HEK293 (cell line): ENCODE measurements at regions not wholly inside any gene's neighbourhood (a gene's known extent, or its start where the extent isn't known, plus 50 kb on each side); places are given as distances from the start of the nearest gene placed in this dataset.

Source experiments
- CTCF ChIA-PET: fragments of 350-600 bp; formaldehyde crosslinking; extraction: SDS; loops from one replicate; lab custom pipeline; 2021; ENCODE audit warnings: antibody characterized with exemption; lab: Yijun Ruan, JAX
- POLR2A ChIA-PET: fragments of 300-600 bp; formaldehyde crosslinking; extraction: SDS; loops from one replicate; lab custom pipeline; 2020; ENCODE audit warnings: antibody characterized with exemption, inconsistent platforms; lab: Yijun Ruan, JAX
- H3K27ac ChIP-seq: fragments of 200-500 bp; sonication (Bioruptor generic); 2 replicates; pipeline ENCODE4 v1.5.1; 2014; ENCODE audit warnings: low read depth, low read length, control low read depth, inconsistent platforms; ENCODE audit errors: extremely low read depth
- H3K36me3 ChIP-seq, 2 experiments: fragments of 200-500 bp in 1 of 2; sonication (Bioruptor generic) in 1 of 2; 1 replicate in 1 of 2; 2 replicates in 1 of 2; pipeline ENCODE4 v1.5.1; 2014 to 2017; ENCODE audit warnings: inconsistent platforms in 2 of 2, low read length in 2 of 2; ENCODE audit not compliant: control insufficient read depth in 2 of 2, insufficient read depth in 1 of 2
- H3K4me1 ChIP-seq: fragments of 200-500 bp; sonication (Bioruptor generic); 2 replicates; pipeline ENCODE4 v1.5.1; 2014; ENCODE audit warnings: mild to moderate bottlenecking, low read length, inconsistent platforms; ENCODE audit not compliant: control insufficient read depth, insufficient read depth
- H3K4me3 ChIP-seq: 2 replicates; pipeline ENCODE4 v1.5.1; 2011; ENCODE audit warnings: low read depth, mild to moderate bottlenecking, control low read depth, low read length, moderate library complexity
- H3K9me3 ChIP-seq: fragments of 200-500 bp; sonication (Bioruptor generic); 2 replicates; pipeline ENCODE4 v1.5.1; 2014; ENCODE audit warnings: low read depth, low read length, inconsistent platforms; ENCODE audit not compliant: control insufficient read depth, insufficient read depth
- BCL6B ChIP-seq: fragments of 450-650 bp; formaldehyde crosslinking; IDR thresholded peaks from 2 replicates; pipeline ENCODE4 v1.5.1; 2017; ENCODE audit warnings: missing biosample characterization, missing genetic modification characterization
- ELK4 ChIP-seq: IDR thresholded peaks from 2 replicates; pipeline ENCODE4 v1.6.1; 2011; ENCODE audit warnings: mild to moderate bottlenecking, low read depth, low read length, borderline replicate concordance
- FEZF1 ChIP-seq: fragments of 450-650 bp; formaldehyde crosslinking; IDR thresholded peaks from 2 replicates; pipeline ENCODE4 v1.5.1; 2016; ENCODE audit warnings: missing biosample characterization, missing genetic modification characterization
- IKZF3 ChIP-seq: fragments of 450-650 bp; IDR thresholded peaks from 2 replicates; pipeline ENCODE4 v1.5.0; 2018; ENCODE audit warnings: missing biosample characterization, mild to moderate bottlenecking, missing genetic modification characterization, moderate library complexity
- INSM2 ChIP-seq: fragments of 450-650 bp; formaldehyde crosslinking; IDR thresholded peaks from 2 replicates; pipeline ENCODE4 v1.5.1; 2016; ENCODE audit warnings: missing biosample characterization, missing genetic modification characterization
- OSR2 ChIP-seq: fragments of 450-650 bp; formaldehyde crosslinking; IDR thresholded peaks from 2 replicates; pipeline ENCODE4 v1.5.1; 2016; ENCODE audit warnings: missing biosample characterization, missing genetic modification characterization
- PRDM6 ChIP-seq: fragments of 450-650 bp; formaldehyde crosslinking; IDR thresholded peaks from 2 replicates; pipeline ENCODE4 v1.5.1; 2017; ENCODE audit warnings: missing biosample characterization, missing genetic modification characterization
- RBAK ChIP-seq: fragments of 450-650 bp; formaldehyde crosslinking; IDR thresholded peaks from 2 replicates; pipeline ENCODE4 v1.5.1; 2016; ENCODE audit warnings: missing biosample characterization, missing genetic modification characterization
- ZBTB1 ChIP-seq: fragments of 450-650 bp; formaldehyde crosslinking; IDR thresholded peaks from 2 replicates; pipeline ENCODE4 v1.5.1; 2016; ENCODE audit warnings: missing biosample characterization, missing genetic modification characterization
- ZFHX2 ChIP-seq: fragments of 450-650 bp; formaldehyde crosslinking; conservative IDR thresholded peaks from 2 replicates; pipeline ENCODE4 v1.5.1; 2016; ENCODE audit warnings: missing biosample characterization, missing genetic modification characterization
- ZFP41 ChIP-seq: fragments of 450-650 bp; formaldehyde crosslinking; IDR thresholded peaks from 2 replicates; pipeline ENCODE4 v1.5.1; 2016; ENCODE audit warnings: missing biosample characterization, missing genetic modification characterization, borderline replicate concordance
- ZNF114 ChIP-seq: fragments of 450-650 bp; formaldehyde crosslinking; IDR thresholded peaks from 2 replicates; pipeline ENCODE4 v1.5.0; 2017; ENCODE audit warnings: missing biosample characterization, missing genetic modification characterization
- ZNF146 ChIP-seq: fragments of 450-650 bp; formaldehyde crosslinking; IDR thresholded peaks from 2 replicates; pipeline ENCODE4 v1.5.1; 2016; ENCODE audit warnings: missing biosample characterization, missing genetic modification characterization
- ZNF292 ChIP-seq: fragments of 450-650 bp; formaldehyde crosslinking; IDR thresholded peaks from 2 replicates; pipeline ENCODE4 v1.5.1; 2016; ENCODE audit warnings: low read depth, missing biosample characterization, missing genetic modification characterization, borderline replicate concordance
- ZNF423 ChIP-seq: fragments of 450-650 bp; formaldehyde crosslinking; IDR thresholded peaks from 2 replicates; pipeline ENCODE4 v1.5.1; 2016; ENCODE audit warnings: missing biosample characterization, missing genetic modification characterization
- ZNF473 ChIP-seq: fragments of 450-650 bp; formaldehyde crosslinking; IDR thresholded peaks from 2 replicates; pipeline ENCODE4 v1.5.1; 2017; ENCODE audit warnings: missing biosample characterization, missing genetic modification characterization
- ZNF488 ChIP-seq: fragments of 450-650 bp; formaldehyde crosslinking; IDR thresholded peaks from 2 replicates; pipeline ENCODE4 v1.5.1; 2016; ENCODE audit warnings: missing biosample characterization, missing genetic modification characterization
- ZNF514 ChIP-seq: fragments of 450-650 bp; formaldehyde crosslinking; IDR thresholded peaks from 2 replicates; pipeline ENCODE4 v1.5.1; 2016; ENCODE audit warnings: missing biosample characterization, missing genetic modification characterization
- ZNF548 ChIP-seq: fragments of 450-650 bp; formaldehyde crosslinking; IDR thresholded peaks from 2 replicates; pipeline ENCODE4 v1.5.1; 2016; ENCODE audit warnings: missing biosample characterization, missing genetic modification characterization
- ZNF621 ChIP-seq: fragments of 450-650 bp; formaldehyde crosslinking; IDR thresholded peaks from 2 replicates; pipeline ENCODE4 v1.5.1; 2017; ENCODE audit warnings: missing biosample characterization, missing genetic modification characterization
- ZNF692 ChIP-seq: fragments of 450-650 bp; formaldehyde crosslinking; IDR thresholded peaks from 2 replicates; pipeline ENCODE4 v1.5.1; 2016; ENCODE audit warnings: missing biosample characterization, missing genetic modification characterization
- ZNF776 ChIP-seq: fragments of 450-650 bp; formaldehyde crosslinking; IDR thresholded peaks from 2 replicates; pipeline ENCODE4 v1.5.0; 2017; ENCODE audit warnings: missing biosample characterization, missing genetic modification characterization, borderline replicate concordance
- ZNF777 ChIP-seq: fragments of 450-650 bp; formaldehyde crosslinking; IDR thresholded peaks from 2 replicates; pipeline ENCODE4 v1.5.1; 2017; ENCODE audit warnings: missing biosample characterization, missing genetic modification characterization, borderline replicate concordance
- ZNF785 ChIP-seq: fragments of 450-650 bp; formaldehyde crosslinking; IDR thresholded peaks from 2 replicates; pipeline ENCODE4 v1.5.1; 2016; ENCODE audit warnings: missing biosample characterization, missing genetic modification characterization
- ZNF792 ChIP-seq: fragments of 450-650 bp; formaldehyde crosslinking; IDR thresholded peaks from 2 replicates; pipeline ENCODE4 v1.5.1; 2016; ENCODE audit warnings: missing biosample characterization, missing genetic modification characterization
- ZNF843 ChIP-seq: fragments of 450-650 bp; formaldehyde crosslinking; IDR thresholded peaks from 2 replicates; pipeline ENCODE4 v1.5.1; 2016; ENCODE audit warnings: missing biosample characterization, missing genetic modification characterization

GRCh38 chr6:8246403-8246802 is 144.1 kb upstream of the EEF1E1 start:
- TF ChIP-seq FEZF1 (peak; percentile 81), ZNF146 (no peak), ZNF548 (tag by site-specific recombination) (no peak), PRDM6 (tag by site-specific recombination) (peak; percentile 62), ZBTB1 (tag by site-specific recombination) (no peak), IKZF3 (peak; percentile 36; the same call in 1 of the 2 replicates), BCL6B (tag by site-specific recombination) (peak; percentile 60; the same call in 1 of the 2 replicates), ELK4 (no peak), INSM2 (no peak), ZFP41 (tag by site-specific recombination) (no peak), ZNF621 (tag by site-specific recombination) (no peak), ZNF292 (tag by site-specific recombination) (no peak), OSR2 (tag by site-specific recombination) (no peak), ZNF473 (tag by site-specific recombination) (no peak), ZNF488 (no peak), ZNF785 (tag by site-specific recombination) (no peak), ZFHX2 (no peak), ZNF692 (no peak), ZNF114 (tag by site-specific recombination) (no peak), ZNF776 (tag by site-specific recombination) (no peak), RBAK (tag by site-specific recombination) (no peak), ZNF514 (tag by site-specific recombination) (no peak), ZNF792 (tag by site-specific recombination) (no peak), ZNF777 (tag by site-specific recombination) (no peak), ZNF843 (0 out of 2 replicates have a peak, but pooled peaks have one; percentile 53), ZNF423 (no peak)
- H3K4me1 ChIP-seq: no peaks in the 10 kb centered on the region
- ChIA-PET POLR2A (no interaction called here), CTCF (interaction anchor here (1.1 kb wide), 1 partner anchor 27 kb away, joined by 4 read pairs; no protein-coding TSS in a partner anchor)
- no peak overlapping the region for H3K4me3 ChIP-seq
- H3K27ac ChIP-seq: no peak overlapping the region
- H3K36me3 ChIP-seq: no peaks in the 10 kb centered on the region
- H3K9me3 ChIP-seq: no peaks in the 10 kb centered on the region
